Activated T-helper 1 cell treated with anti-CD3 and anti-CD28 coated beads, Interleukin-12 subunit alpha, Interleukin-12 subunit beta, Interleukin-2, Interleukin-4 antibody, amounts not matched to agents 30 ng/mL and 10 ng/mL and 1 ng/mL, durations not matched to agents 14 hours and 24 hours and 36 hours (primary cell): ENCODE measurements at regions not wholly inside any gene's neighbourhood (a gene's known extent, or its start where the extent isn't known, plus 50 kb on each side); places are given as distances from the start of the nearest gene placed in this dataset.

Source experiments
- DNase-seq: peaks from one replicate; pipeline ENCODE4 v3.0.0; 2021; ENCODE audit warnings: low spot score
- H3K27ac Mint-ChIP-seq: one replicate; pipeline ENCODE4 v1.8.0; 2021; ENCODE audit warnings: mild to moderate bottlenecking, mixed read lengths
- H3K27me3 Mint-ChIP-seq: one replicate; pipeline ENCODE4 v1.8.0; 2022; ENCODE audit warnings: mild to moderate bottlenecking, moderate library complexity, mixed read lengths; ENCODE audit not compliant: insufficient read depth
- H3K36me3 Mint-ChIP-seq: one replicate; pipeline ENCODE4 v1.8.0; 2021; ENCODE audit warnings: low read depth, mixed read lengths
- H3K4me1 Mint-ChIP-seq: one replicate; pipeline ENCODE4 v1.8.0; 2021; ENCODE audit warnings: low read depth, mixed read lengths
- H3K4me3 Mint-ChIP-seq: one replicate; pipeline ENCODE4 v1.8.0; 2021; ENCODE audit warnings: mild to moderate bottlenecking, moderate library complexity, mixed read lengths
- H3K9me3 Mint-ChIP-seq: one replicate; pipeline ENCODE4 v1.8.0; 2021; ENCODE audit warnings: mixed read lengths
- intact Hi-C: fragments of 100-400 bp; cut with micrococcal nuclease; formaldehyde crosslinking; loops from one replicate; pipeline ENCODE4 v1.15.1; 2024

DNA sequence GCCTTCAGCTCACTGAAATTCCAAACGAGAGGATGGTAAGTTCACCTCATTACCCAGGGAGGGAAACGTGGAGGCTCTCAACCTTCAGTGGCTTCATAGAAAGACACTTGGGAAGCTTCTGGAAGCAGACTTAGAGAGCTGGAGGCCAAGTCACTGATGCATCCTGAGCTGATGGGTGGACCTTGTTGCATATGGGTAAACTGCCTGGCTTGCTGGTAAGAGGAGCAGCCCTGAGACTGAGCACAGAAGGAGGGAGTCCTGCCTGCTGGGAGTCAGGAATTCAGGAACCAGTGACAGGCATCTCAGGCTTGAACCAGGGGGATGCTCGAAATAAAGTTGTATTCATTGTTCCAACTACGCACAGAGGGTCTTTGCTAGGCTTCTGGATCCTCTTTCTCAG is 66.5 kb upstream of the NPAS2 start:
- intact Hi-C loops = no loop called here
- DNase-seq = no peak
- Mint-ChIP-seq H3K4me1 (peaks cover 4% of the 10 kb centered on the region), H3K36me3 (no peaks in the 10 kb centered on the region), H3K27ac (no peak overlapping the region), H3K4me3 (no peak overlapping the region), H3K27me3 (peaks cover under 1% of the 10 kb centered on the region), H3K9me3 (no peaks in the 10 kb centered on the region)

DNA sequence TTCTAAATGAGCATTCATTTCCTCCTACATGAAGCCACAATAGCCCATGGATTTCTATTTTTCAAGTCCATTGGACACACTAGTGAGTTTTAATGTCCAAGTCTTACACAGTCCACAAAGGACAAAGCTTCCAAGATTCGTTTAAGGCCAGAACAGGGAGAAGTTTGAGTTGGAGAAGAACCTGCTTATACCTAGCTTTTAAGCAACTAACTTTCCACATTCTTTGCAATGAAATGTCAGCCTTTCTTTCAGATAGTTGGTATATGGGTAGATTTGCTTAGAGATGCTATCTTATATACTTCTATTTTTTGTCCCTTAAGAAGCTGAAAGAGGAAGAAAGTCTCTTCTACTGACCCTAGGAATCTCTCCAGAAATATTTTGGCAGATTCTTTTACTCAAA is 66.1 kb upstream of the NPAS2 start:
- Mint-ChIP-seq H3K27me3 (no peaks in the 10 kb centered on the region), H3K4me1 (peaks cover 4% of the 10 kb centered on the region), H3K4me3 (no peak overlapping the region), H3K27ac (no peak overlapping the region), H3K9me3 (no peaks in the 10 kb centered on the region), H3K36me3 (no peaks in the 10 kb centered on the region)
- intact Hi-C loops = no loop called here
- no peak for DNase-seq

- DNase-seq = no peak
- no peaks in the 10 kb centered on the region for H3K27me3 Mint-ChIP-seq
- H3K36me3 Mint-ChIP-seq = no peaks in the 10 kb centered on the region
- H3K27ac Mint-ChIP-seq = no peak overlapping the region
- no peak overlapping the region for H3K4me3 Mint-ChIP-seq
- no peaks in the 10 kb centered on the region for H3K9me3 Mint-ChIP-seq
- peaks cover 4% of the 10 kb centered on the region for H3K4me1 Mint-ChIP-seq
- intact Hi-C loops = no loop called here
These were observed 65.0 kb upstream of the NPAS2 start for GRCh38 chr2:100754951-100755350.

DNA sequence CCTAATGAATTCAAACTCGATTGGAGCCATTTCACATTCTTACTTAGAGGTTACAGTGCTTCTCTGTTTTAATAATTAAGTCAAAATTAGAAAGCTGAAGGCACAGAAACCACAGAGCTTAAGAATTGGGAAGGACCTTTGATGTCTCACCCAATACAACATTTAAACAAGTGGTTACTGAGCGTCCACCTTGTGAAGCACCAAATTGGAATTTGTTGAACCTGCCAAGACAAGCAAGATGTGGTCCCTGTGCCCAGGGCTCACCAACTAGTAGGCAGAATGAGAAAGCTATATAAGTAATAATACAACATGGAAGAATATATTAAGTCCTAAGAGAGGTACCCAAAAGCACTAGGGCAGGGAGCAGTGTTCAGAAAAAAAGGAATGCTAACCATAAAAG is 64.5 kb upstream of the NPAS2 start:
- intact Hi-C loops = no loop called here
- no peaks in the 10 kb centered on the region for H3K9me3 Mint-ChIP-seq
- no peaks in the 10 kb centered on the region for H3K36me3 Mint-ChIP-seq
- no peak overlapping the region for H3K27ac Mint-ChIP-seq
- H3K27me3 Mint-ChIP-seq = no peaks in the 10 kb centered on the region
- DNase-seq = no peak
- no peak overlapping the region for H3K4me3 Mint-ChIP-seq
- peaks cover 4% of the 10 kb centered on the region for H3K4me1 Mint-ChIP-seq

DNA sequence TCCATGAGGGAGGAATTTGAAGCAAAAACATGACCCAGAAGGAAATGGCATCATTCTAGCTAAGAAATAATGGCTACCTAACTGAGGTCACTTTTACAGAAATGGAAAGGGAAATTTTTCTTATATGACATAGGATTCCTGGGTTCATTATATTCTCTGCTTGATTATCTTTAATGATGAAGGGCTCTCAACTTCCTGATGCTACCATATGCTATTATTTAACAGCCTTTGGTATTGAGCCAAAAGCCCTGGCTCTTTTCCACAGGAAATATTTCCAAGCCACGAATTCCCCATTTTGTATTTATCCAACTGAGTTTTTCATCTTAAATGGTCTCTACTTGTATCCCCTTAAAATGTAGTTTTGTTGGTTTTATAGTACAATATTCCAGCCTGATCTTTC is 63.2 kb upstream of the NPAS2 start:
- Mint-ChIP-seq H3K9me3 (no peaks in the 10 kb centered on the region), H3K4me3 (no peak overlapping the region), H3K27me3 (no peaks in the 10 kb centered on the region), H3K4me1 (peaks cover 4% of the 10 kb centered on the region), H3K27ac (no peak overlapping the region), H3K36me3 (no peaks in the 10 kb centered on the region)
- intact Hi-C loops = no loop called here
- no peak for DNase-seq

- intact Hi-C loops = no loop called here
- no peak for DNase-seq
- Mint-ChIP-seq H3K9me3 (no peaks in the 10 kb centered on the region), H3K4me1 (no peaks in the 10 kb centered on the region), H3K27me3 (no peaks in the 10 kb centered on the region), H3K27ac (no peak overlapping the region), H3K4me3 (no peak overlapping the region), H3K36me3 (no peaks in the 10 kb centered on the region)
These were observed 62.1 kb upstream of the NPAS2 start for GRCh38 chr2:100757621-100758394.

GRCh38 chr2:100759901-100760300 is 60.0 kb upstream of the NPAS2 start:
- Mint-ChIP-seq H3K9me3 (no peaks in the 10 kb centered on the region), H3K36me3 (no peaks in the 10 kb centered on the region), H3K27ac (no peak overlapping the region), H3K4me1 (no peaks in the 10 kb centered on the region), H3K27me3 (peaks cover 5% of the 10 kb centered on the region), H3K4me3 (no peak overlapping the region)
- DNase-seq = no peak
- intact Hi-C loops = no loop called here

- Mint-ChIP-seq H3K4me3 (no peak overlapping the region), H3K27ac (no peak overlapping the region), H3K4me1 (no peaks in the 10 kb centered on the region), H3K9me3 (no peaks in the 10 kb centered on the region), H3K27me3 (peaks cover 8% of the 10 kb centered on the region), H3K36me3 (no peaks in the 10 kb centered on the region)
- intact Hi-C loops = no loop called here
- no peak for DNase-seq
These were observed 58.6 kb upstream of the NPAS2 start for GRCh38 chr2:100761365-100761764.

DNA sequence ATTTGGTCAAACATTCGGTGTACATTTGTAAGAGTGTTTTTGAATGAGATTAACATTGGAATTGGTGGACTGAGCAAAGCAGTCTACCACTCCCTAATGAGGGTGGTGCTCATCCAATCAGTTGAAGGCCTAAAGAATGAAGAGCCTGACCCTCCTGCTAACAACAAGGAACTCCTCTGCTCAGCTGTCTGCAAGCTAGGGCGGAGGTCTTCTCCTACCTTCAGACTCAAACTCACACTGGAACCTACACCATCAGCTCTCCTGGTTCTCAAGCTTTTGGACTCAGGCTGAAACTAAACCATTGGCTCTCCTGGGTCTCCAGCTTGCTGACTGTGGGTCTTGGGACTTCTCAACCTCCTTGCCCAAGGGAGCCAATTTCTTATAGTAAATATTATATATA is 55.5 kb upstream of the NPAS2 start:
- Mint-ChIP-seq H3K4me3 (no peak overlapping the region), H3K27ac (no peak overlapping the region), H3K27me3 (peaks cover 8% of the 10 kb centered on the region), H3K4me1 (no peaks in the 10 kb centered on the region), H3K9me3 (no peaks in the 10 kb centered on the region), H3K36me3 (no peaks in the 10 kb centered on the region)
- DNase-seq = no peak
- intact Hi-C loops = no loop called here

DNA sequence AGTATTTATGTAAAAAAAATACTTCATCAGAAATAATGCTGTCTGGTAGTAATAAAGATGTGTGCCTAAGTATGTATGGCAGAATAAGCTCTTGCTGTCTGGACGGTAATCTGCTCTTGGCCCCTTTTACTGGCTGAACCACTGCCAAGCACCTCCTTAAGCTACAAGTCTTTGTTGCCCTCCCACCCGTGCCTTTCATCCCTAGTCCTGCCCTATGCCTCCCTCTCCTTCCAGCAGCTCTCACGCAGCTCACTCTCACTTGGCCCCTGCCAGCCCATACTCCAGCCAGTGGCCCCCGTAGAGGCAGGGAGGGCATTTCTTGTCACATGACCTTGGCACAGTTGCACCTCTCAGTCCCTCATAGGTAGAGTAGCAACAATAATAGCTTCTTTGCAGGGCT is 54.5 kb upstream of the NPAS2 start:
- intact Hi-C loops = no loop called here
- DNase-seq = no peak
- peaks cover 8% of the 10 kb centered on the region for H3K27me3 Mint-ChIP-seq
- H3K36me3 Mint-ChIP-seq = no peaks in the 10 kb centered on the region
- no peak overlapping the region for H3K4me3 Mint-ChIP-seq
- H3K9me3 Mint-ChIP-seq = no peaks in the 10 kb centered on the region
- no peaks in the 10 kb centered on the region for H3K4me1 Mint-ChIP-seq
- no peak overlapping the region for H3K27ac Mint-ChIP-seq

GRCh38 chr2:100766256-100766655 is 53.7 kb upstream of the NPAS2 start:
- no peak overlapping the region for H3K4me3 Mint-ChIP-seq
- intact Hi-C loops = no loop called here
- no peaks in the 10 kb centered on the region for H3K36me3 Mint-ChIP-seq
- no peak for DNase-seq
- H3K27me3 Mint-ChIP-seq = peaks cover 8% of the 10 kb centered on the region
- H3K9me3 Mint-ChIP-seq = no peaks in the 10 kb centered on the region
- H3K27ac Mint-ChIP-seq = no peak overlapping the region
- no peaks in the 10 kb centered on the region for H3K4me1 Mint-ChIP-seq

GRCh38 chr2:100766806-100767205 is 53.1 kb upstream of the NPAS2 start:
- H3K27ac Mint-ChIP-seq = no peak overlapping the region
- no peaks in the 10 kb centered on the region for H3K4me1 Mint-ChIP-seq
- no peaks in the 10 kb centered on the region for H3K9me3 Mint-ChIP-seq
- no peak for DNase-seq
- intact Hi-C loops = no loop called here
- H3K27me3 Mint-ChIP-seq = peaks cover 8% of the 10 kb centered on the region
- no peaks in the 10 kb centered on the region for H3K36me3 Mint-ChIP-seq
- H3K4me3 Mint-ChIP-seq = no peak overlapping the region

DNA sequence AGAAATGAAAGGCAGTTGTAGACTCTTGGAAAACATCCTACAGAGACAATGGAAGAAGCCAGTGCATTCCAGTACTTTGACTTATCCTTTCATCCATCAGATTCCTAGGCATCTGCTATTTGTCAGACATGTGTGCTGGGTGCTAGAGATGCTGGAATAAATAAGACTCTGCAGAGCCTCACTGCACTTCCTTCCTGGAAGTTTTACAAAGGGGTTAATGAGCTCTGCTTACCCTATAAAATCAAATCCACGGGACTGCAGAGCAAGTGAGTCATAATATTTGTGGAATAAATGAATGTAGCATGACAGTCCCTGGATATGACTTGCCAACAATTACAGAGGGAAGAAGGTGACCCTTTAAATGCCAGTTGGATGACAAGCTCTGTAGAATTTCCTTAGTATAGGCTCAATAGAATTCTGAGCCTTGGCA is 52.7 kb upstream of the NPAS2 start:
- Mint-ChIP-seq H3K9me3 (no peaks in the 10 kb centered on the region), H3K27me3 (peaks cover 8% of the 10 kb centered on the region), H3K4me1 (no peaks in the 10 kb centered on the region), H3K27ac (no peak overlapping the region), H3K4me3 (no peak overlapping the region), H3K36me3 (no peaks in the 10 kb centered on the region)
- DNase-seq = no peak
- intact Hi-C loops = no loop called here
